Coronary artery (tissue), 2 donors: ENCODE measurements at regions not wholly inside any gene's neighbourhood (a gene's known extent, or its start where the extent isn't known, plus 50 kb on each side); places are given as distances from the start of the nearest gene placed in this dataset.

Experiments used
- DNase-seq: peaks from one replicate; pipeline ENCODE4 v3.0.0-alpha.2; 2017; ENCODE audit warnings: low spot score
- H3K27ac ChIP-seq, 2 donors: fragments of 200-600 bp; sonication (generic); one replicate each; pipeline ENCODE4 v1.5.1; 2016 to 2019
- H3K4me3 ChIP-seq: fragments of 200-600 bp; sonication (generic); 2 replicates; pipeline ENCODE4 v1.5.1; 2016; ENCODE audit warnings: mild to moderate bottlenecking, moderate library complexity
- CTCF ChIP-seq: fragments of 200-600 bp; sonication (generic); IDR thresholded peaks from one replicate; pipeline ENCODE4 v1.5.1; 2019; ENCODE audit warnings: antibody characterized with exemption

GRCh38 chr4:181431006-181431405 is 812.2 kb upstream of the TENM3 start:
- DNase-seq: no peak
- H3K4me3 ChIP-seq: no peak overlapping the region

GRCh38 chr4:181431661-181432060 is 811.5 kb upstream of the TENM3 start:
- Histone ChIP-seq H3K4me3 (no peak overlapping the region), H3K27ac (no peak overlapping the region)
- DNase-seq: no peak
- no peak for TF ChIP-seq CTCF

More at GRCh38 chr4:181431006-181431405, 812.2 kb upstream of the TENM3 start:
- TF ChIP-seq CTCF: no peak
- H3K27ac ChIP-seq: no peak overlapping the region

GRCh38 chr4:181432335-181432734 is 810.9 kb upstream of the TENM3 start:
- no peak overlapping the region for H3K4me3 ChIP-seq
- TF ChIP-seq CTCF: no peak

GRCh38 chr4:181437895-181438294 is 805.3 kb upstream of the TENM3 start:
- no peak for DNase-seq
- Histone ChIP-seq H3K4me3 (no peak overlapping the region), H3K27ac (no peak overlapping the region)
- no peak for TF ChIP-seq CTCF

More at GRCh38 chr4:181432335-181432734, 810.9 kb upstream of the TENM3 start:
- H3K27ac ChIP-seq: no peak overlapping the region
- no peak for DNase-seq

DNA sequence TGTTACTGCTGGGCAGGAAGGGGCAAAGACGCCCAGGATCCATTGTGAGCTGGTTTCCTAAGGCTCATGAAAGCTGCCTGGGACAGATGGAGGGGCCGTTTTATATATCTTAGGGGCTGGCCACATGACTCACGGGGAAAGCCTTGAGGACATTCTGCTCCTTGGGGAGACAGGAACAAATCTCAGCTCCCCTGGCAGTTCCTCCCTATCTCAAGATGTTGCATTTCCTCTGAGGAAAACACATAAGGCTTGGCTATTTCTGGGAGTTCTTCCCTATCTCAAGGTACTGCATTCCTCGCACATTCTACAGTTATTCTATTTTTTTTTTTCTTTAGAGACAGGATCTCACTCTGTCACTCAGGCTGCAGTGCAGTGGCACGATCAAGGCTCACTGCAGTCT is 804.6 kb upstream of the TENM3 start:
- Histone ChIP-seq H3K27ac (no peak overlapping the region), H3K4me3 (no peak overlapping the region)
- DNase-seq: no peak
- TF ChIP-seq CTCF: no peak

GRCh38 chr4:181443021-181443420 is 800.2 kb upstream of the TENM3 start:
- Histone ChIP-seq H3K4me3 (no peak overlapping the region), H3K27ac (no peak overlapping the region)
- no peak for TF ChIP-seq CTCF
- DNase-seq: no peak

- no peak for DNase-seq
- Histone ChIP-seq H3K4me3 (no peak overlapping the region), H3K27ac (no peak overlapping the region)
- no peak for TF ChIP-seq CTCF
Measured at GRCh38 chr4:181465826-181466225, 777.4 kb upstream of the TENM3 start.
